ENCODE measurements at regions not wholly inside any gene's neighbourhood (a gene's known extent, or its start where the extent isn't known, plus 50 kb on each side); places are given as distances from the start of the nearest gene placed in this dataset.

- Histone ChIP-seq H3K23me2 (ENCODE audit: insufficient read length, low read depth, low read length, poor library complexity, severe bottlenecking) (no peaks in the 10 kb centered on the region), H3T11ph (ENCODE audit: low read length) (no peak overlapping the region), H4K8ac (replicated peaks; ENCODE audit: insufficient read length, low read depth, low read length) (no peak overlapping the region), H3K18ac (ENCODE audit: insufficient read length, low read depth, low read length) (no peak overlapping the region), H3K9ac (ENCODE audit: extremely low read depth, insufficient read length, low read length) (no peak overlapping the region), H4K91ac (ENCODE audit: insufficient read length, low read depth, low read length) (no peak overlapping the region), H4K5ac (ENCODE audit: insufficient read length, low read depth, low read length) (no peak overlapping the region), H3K14ac (ENCODE audit: insufficient read depth, low read length) (no peak overlapping the region), H4K20me1 (ENCODE audit: control insufficient read depth, insufficient read depth, insufficient read length) (no peaks in the 10 kb centered on the region), H3K27me3 (ENCODE audit: insufficient read depth, low read length) (no peaks in the 10 kb centered on the region), H3K4ac (ENCODE audit: low read depth, low read length) (no peak overlapping the region), H3K4me2 (ENCODE audit: insufficient read depth, insufficient read length, low read length) (no peak overlapping the region), H2AFZ (ENCODE audit: low read length) (no peak overlapping the region), H3K9me3 (ENCODE audit: control insufficient read depth, low read depth, low read length) (no peaks in the 10 kb centered on the region), H2BK15ac (ENCODE audit: low read depth, low read length) (no peak overlapping the region), H3K79me1 (ENCODE audit: insufficient read depth, low read depth, low read length, poor library complexity, severe bottlenecking) (no peaks in the 10 kb centered on the region), H2BK12ac (ENCODE audit: insufficient read length, low read depth, low read length) (no peak overlapping the region), H2AK5ac (ENCODE audit: insufficient read length, low read length) (no peak overlapping the region), H3K79me2 (ENCODE audit: insufficient read depth, low read length) (no peaks in the 10 kb centered on the region), H2BK20ac (ENCODE audit: low read depth, low read length, poor library complexity, severe bottlenecking) (no peak overlapping the region), H2BK120ac (ENCODE audit: low read depth, low read length, poor library complexity, severe bottlenecking) (no peak overlapping the region), H2BK5ac (ENCODE audit: insufficient read length, low read length) (no peak overlapping the region), H3K56ac (ENCODE audit: insufficient read length, low read depth, low read length) (no peak overlapping the region), H3K4me1 (ENCODE audit: insufficient read depth, low read length) (no peaks in the 10 kb centered on the region), H3K23ac (ENCODE audit: insufficient read length, low read depth, low read length) (no peak overlapping the region), H3K27ac (ENCODE audit: insufficient read length, low read depth, low read length) (no peak overlapping the region)
- H3K4me3 Mint-ChIP-seq: no peak overlapping the region
- H3K4me1 Mint-ChIP-seq: no peaks in the 10 kb centered on the region
- peaks cover 3 to 6% of the 10 kb centered on the region in 2 experiments; a peak in 3 of 5 replicates for H3K9me3 Mint-ChIP-seq
- no peaks in the 10 kb centered on the region for H3K27me3 Mint-ChIP-seq (ENCODE audit: low read depth)
- no peak overlapping the region for H3K27ac Mint-ChIP-seq
- DNase-seq: no peak
- peaks cover 4 to 18% (median 7%) of the 10 kb centered on the region in 3 experiments; a peak in 6 of 7 replicates for H3K36me3 Mint-ChIP-seq (ENCODE audit: insufficient read depth in 1 of 3, low read depth in 3 of 3)
- no peak for TF ChIP-seq CTCF (conservative IDR thresholded peaks at IDR 0.05)
Observed at GRCh38 chr4:132097041-132097440, 1052.1 kb upstream of the PCDH10 start.
